ENCODE measurements at regions not wholly inside any gene's neighbourhood (a gene's known extent, or its start where the extent isn't known, plus 50 kb on each side); places are given as distances from the start of the nearest gene placed in this dataset.

GRCh38 chr1:102821707-102822106 lies 286.6 kb downstream of the COL11A1 start:
- Histone ChIP-seq H3K36me3 (no peaks in the 10 kb centered on the region), H3K4me1 (no peaks in the 10 kb centered on the region), H3K27ac (no peak overlapping the region), H3K9me3 (no peaks in the 10 kb centered on the region), H3K27me3 (no peaks in the 10 kb centered on the region), H3K4me3 (replicated peaks in 1 of 3) (no peak overlapping the region)
- WGBS, 2 donors: 89 to 95% methylated on average over 1 of the region's 1 CpG
- intact Hi-C loops (cut with DNase I): no loop called here
- TF ChIP-seq CTCF (IDR thresholded peaks at IDR 0.05) (no peak), POLR2A (IDR thresholded peaks at IDR 0.05) (no peak)
- DNase-seq: no peak

GRCh38 chr1:102800406-102800805 lies 307.9 kb downstream of the COL11A1 start:
- 87 to 88% methylated on average over 3 of the region's 3 CpGs for WGBS, 2 donors
- Histone ChIP-seq H3K27me3 (no peaks in the 10 kb centered on the region), H3K4me1 (no peaks in the 10 kb centered on the region), H3K4me3 (replicated peaks in 1 of 3) (no peak overlapping the region), H3K36me3 (no peaks in the 10 kb centered on the region), H3K9me3 (no peaks in the 10 kb centered on the region), H3K27ac (no peak overlapping the region)
- intact Hi-C loops (cut with DNase I): no loop called here
- no peak for DNase-seq
- TF ChIP-seq CTCF (IDR thresholded peaks at IDR 0.05): no peak
- TF ChIP-seq POLR2A (IDR thresholded peaks at IDR 0.05): no peak

- WGBS, 2 donors: 76 to 85% methylated on average over 1 of the region's 1 CpG
- TF ChIP-seq CTCF (IDR thresholded peaks at IDR 0.05) (no peak), POLR2A (IDR thresholded peaks at IDR 0.05) (no peak)
- Histone ChIP-seq H3K27ac (no peak overlapping the region), H3K27me3 (no peaks in the 10 kb centered on the region), H3K9me3 (no peaks in the 10 kb centered on the region), H3K4me3 (replicated peaks in 1 of 3) (no peak overlapping the region), H3K4me1 (no peaks in the 10 kb centered on the region), H3K36me3 (no peaks in the 10 kb centered on the region)
- intact Hi-C loops (cut with DNase I): no loop called here
- no peak for DNase-seq
Measured at GRCh38 chr1:102799496-102799895, 308.8 kb downstream of the COL11A1 start.

- Histone ChIP-seq H3K36me3 (no peaks in the 10 kb centered on the region), H3K4me3 (replicated peaks in 1 of 3) (no peak overlapping the region), H3K9me3 (no peaks in the 10 kb centered on the region), H3K4me1 (no peaks in the 10 kb centered on the region), H3K27ac (no peak overlapping the region), H3K27me3 (no peaks in the 10 kb centered on the region)
- DNase-seq: no peak
- TF ChIP-seq POLR2A (IDR thresholded peaks at IDR 0.05) (no peak), CTCF (IDR thresholded peaks at IDR 0.05) (no peak)
- intact Hi-C loops (cut with DNase I): no loop called here
Measured at GRCh38 chr1:102798718-102799117, 309.6 kb downstream of the COL11A1 start.

GRCh38 chr1:102796429-102796828 lies 311.9 kb downstream of the COL11A1 start:
- intact Hi-C loops (cut with DNase I): no loop called here
- TF ChIP-seq CTCF (IDR thresholded peaks at IDR 0.05): no peak
- TF ChIP-seq POLR2A (IDR thresholded peaks at IDR 0.05): no peak
- Histone ChIP-seq H3K9me3 (no peaks in the 10 kb centered on the region), H3K27ac (no peak overlapping the region), H3K36me3 (no peaks in the 10 kb centered on the region), H3K27me3 (no peaks in the 10 kb centered on the region), H3K4me3 (replicated peaks in 1 of 3) (no peak overlapping the region), H3K4me1 (no peaks in the 10 kb centered on the region)
- no peak for DNase-seq

All from thyroid gland (tissue), 4 donors.